ENCODE measurements at regions not wholly inside any gene's neighbourhood (a gene's known extent, or its start where the extent isn't known, plus 50 kb on each side); places are given as distances from the start of the nearest gene placed in this dataset.

GRCh38 chr6:16999491-17000436, 102.1 kb upstream of the STMND1 start:
- TF ChIP-seq GATA3 (IDR thresholded peaks at IDR 0.05; ENCODE audit: low read depth, low read length) (no peak), GATA2 (IDR thresholded peaks at IDR 0.05; ENCODE audit: low read depth, low read length) (no peak)

- no peak; the same call in 1 of the 2 replicates for TF ChIP-seq GATA2 (IDR thresholded peaks at IDR 0.05; ENCODE audit: low read depth, low read length)
- TF ChIP-seq GATA3 (IDR thresholded peaks at IDR 0.05; ENCODE audit: low read depth, low read length): no peak; the same call in none of the 2 replicates
These were observed 103.4 kb upstream of the STMND1 start for GRCh38 chr6:16998461-16998860.

GRCh38 chr6:16995511-16996250, 106.2 kb upstream of the STMND1 start:
- TF ChIP-seq GATA2 (IDR thresholded peaks at IDR 0.05; ENCODE audit: low read depth, low read length): no peak
- TF ChIP-seq GATA3 (IDR thresholded peaks at IDR 0.05; ENCODE audit: low read depth, low read length): no peak

- TF ChIP-seq GATA2 (IDR thresholded peaks at IDR 0.05; ENCODE audit: low read depth, low read length) (no peak), GATA3 (IDR thresholded peaks at IDR 0.05; ENCODE audit: low read depth, low read length) (no peak)
These were observed 108.5 kb upstream of the STMND1 start for GRCh38 chr6:16993396-16993795.

GRCh38 chr6:16991981-16992629, 109.7 kb upstream of the STMND1 start:
- TF ChIP-seq GATA2 (IDR thresholded peaks at IDR 0.05; ENCODE audit: low read depth, low read length): no peak
- TF ChIP-seq GATA3 (IDR thresholded peaks at IDR 0.05; ENCODE audit: low read depth, low read length): no peak

GRCh38 chr6:16989382-16989781, 112.5 kb upstream of the STMND1 start:
- TF ChIP-seq GATA3 (IDR thresholded peaks at IDR 0.05; ENCODE audit: low read depth, low read length) (no peak), GATA2 (IDR thresholded peaks at IDR 0.05; ENCODE audit: low read depth, low read length) (no peak)

- no peak for TF ChIP-seq GATA2 (IDR thresholded peaks at IDR 0.05; ENCODE audit: low read depth, low read length)
- TF ChIP-seq GATA3 (IDR thresholded peaks at IDR 0.05; ENCODE audit: low read depth, low read length): no peak
These were observed 113.9 kb upstream of the STMND1 start for GRCh38 chr6:16987996-16988395.

- no peak for TF ChIP-seq GATA2 (IDR thresholded peaks at IDR 0.05; ENCODE audit: low read depth, low read length)
- no peak for TF ChIP-seq GATA3 (IDR thresholded peaks at IDR 0.05; ENCODE audit: low read depth, low read length)
These were observed 116.2 kb upstream of the STMND1 start for GRCh38 chr6:16985513-16986284.

GRCh38 chr6:16982807-16983206, 119.0 kb upstream of the STMND1 start:
- TF ChIP-seq GATA3 (IDR thresholded peaks at IDR 0.05; ENCODE audit: low read depth, low read length) (no peak), GATA2 (IDR thresholded peaks at IDR 0.05; ENCODE audit: low read depth, low read length) (no peak)

- TF ChIP-seq GATA3 (IDR thresholded peaks at IDR 0.05; ENCODE audit: low read depth, low read length) (no peak), GATA2 (IDR thresholded peaks at IDR 0.05; ENCODE audit: low read depth, low read length) (no peak)
These were observed 122.0 kb upstream of the STMND1 start for GRCh38 chr6:16979677-16980370.

GRCh38 chr6:16978686-16979085, 123.2 kb upstream of the STMND1 start:
- TF ChIP-seq GATA3 (IDR thresholded peaks at IDR 0.05; ENCODE audit: low read depth, low read length) (no peak), GATA2 (IDR thresholded peaks at IDR 0.05; ENCODE audit: low read depth, low read length) (no peak)

GRCh38 chr6:16976385-16977183, 125.3 kb upstream of the STMND1 start:
- no peak for TF ChIP-seq GATA2 (IDR thresholded peaks at IDR 0.05; ENCODE audit: low read depth, low read length)
- TF ChIP-seq GATA3 (IDR thresholded peaks at IDR 0.05; ENCODE audit: low read depth, low read length): no peak
